ENCODE measurements at regions not wholly inside any gene's neighbourhood (a gene's known extent, or its start where the extent isn't known, plus 50 kb on each side); places are given as distances from the start of the nearest gene placed in this dataset.

DNA sequence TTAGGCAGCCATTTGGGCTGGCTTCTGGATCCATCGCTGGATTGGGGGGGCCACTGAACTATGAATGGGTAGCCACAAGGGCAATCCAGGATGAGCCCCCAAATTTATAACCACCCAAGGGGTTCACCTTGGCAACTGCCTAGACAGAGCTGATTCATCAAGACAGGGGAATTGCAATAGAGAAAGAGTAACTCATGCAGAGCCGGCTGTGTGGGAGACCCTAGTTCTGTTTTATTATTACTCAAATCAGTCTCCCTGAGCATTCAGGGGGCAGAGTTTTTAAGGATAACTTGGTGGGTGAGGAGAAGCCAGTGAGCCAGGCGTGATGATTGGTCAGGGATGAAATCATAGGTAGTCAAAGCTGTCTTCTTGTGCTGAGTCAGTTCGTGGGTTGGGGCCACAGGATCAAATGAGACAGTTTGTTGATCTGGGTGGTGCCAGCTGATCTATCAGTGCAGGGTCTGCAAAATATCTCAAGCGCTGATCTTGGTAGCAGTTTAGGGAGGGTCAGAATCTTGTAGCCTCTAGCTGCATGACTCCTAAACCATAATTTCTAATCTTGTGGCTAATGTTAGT lies 57.9 kb downstream of the DNAJB9 start:
- TF ChIP-seq Cebpa-rat (IDR thresholded peaks at IDR 0.05) = no peak
- peaks cover 0 to 7% (median 0%) of the 10 kb centered on the region in 10 experiments; a peak in 1 of 20 replicates for H3K4me1 ChIP-seq

DNA sequence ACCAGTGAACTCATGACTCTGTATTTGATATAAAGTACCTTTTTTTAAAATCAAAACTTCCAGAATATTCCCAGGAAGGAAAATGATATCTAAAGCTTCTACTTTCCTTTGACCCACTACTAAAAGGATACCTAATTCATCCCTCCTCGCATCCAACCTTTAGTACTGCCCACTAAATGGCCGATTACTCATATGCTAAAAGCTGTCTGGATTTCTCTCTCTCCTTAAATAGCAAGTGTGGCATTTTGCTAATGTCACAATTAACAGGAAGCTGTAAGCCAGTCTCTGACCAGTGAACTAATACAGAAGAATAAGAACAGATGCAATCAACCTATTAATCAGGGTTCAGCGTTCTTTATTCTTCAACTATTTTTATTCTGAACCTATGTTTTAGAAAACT lies 59.0 kb downstream of the DNAJB9 start:
- Histone ChIP-seq H3K36me3 (no peaks in the 10 kb centered on the region), H3K4me2 (no peak overlapping the region), H3K27me3 (no peaks in the 10 kb centered on the region), H3K9ac (no peak overlapping the region), H3K9me3 (replicated peaks in 1 of 11) (peaks cover 0 to 6% (median 0%) of the 10 kb centered on the region in 11 experiments; a peak in 3 of 22 replicates), H3K4me3 (no peak overlapping the region), H4K20me1 (no peaks in the 10 kb centered on the region), H3K4me1 (peaks cover 0 to 7% (median 0%) of the 10 kb centered on the region in 10 experiments; a peak in 1 of 20 replicates), H3K27ac (no peak overlapping the region)
- no peak for TF ChIP-seq Cebpa-rat (IDR thresholded peaks at IDR 0.05)

More for the DNA sequence above, 57.9 kb downstream of the DNAJB9 start:
- no peak overlapping the region for H3K9ac ChIP-seq
- peaks cover 0 to 6% (median 0%) of the 10 kb centered on the region in 11 experiments; a peak in 3 of 22 replicates for H3K9me3 ChIP-seq (replicated peaks in 1 of 11)
- H3K4me3 ChIP-seq = no peak overlapping the region
- no peaks in the 10 kb centered on the region for H3K27me3 ChIP-seq
- no peak overlapping the region for H3K27ac ChIP-seq
- no peaks in the 10 kb centered on the region for H4K20me1 ChIP-seq
- H3K4me2 ChIP-seq = no peak overlapping the region
- no peaks in the 10 kb centered on the region for H3K36me3 ChIP-seq

DNA sequence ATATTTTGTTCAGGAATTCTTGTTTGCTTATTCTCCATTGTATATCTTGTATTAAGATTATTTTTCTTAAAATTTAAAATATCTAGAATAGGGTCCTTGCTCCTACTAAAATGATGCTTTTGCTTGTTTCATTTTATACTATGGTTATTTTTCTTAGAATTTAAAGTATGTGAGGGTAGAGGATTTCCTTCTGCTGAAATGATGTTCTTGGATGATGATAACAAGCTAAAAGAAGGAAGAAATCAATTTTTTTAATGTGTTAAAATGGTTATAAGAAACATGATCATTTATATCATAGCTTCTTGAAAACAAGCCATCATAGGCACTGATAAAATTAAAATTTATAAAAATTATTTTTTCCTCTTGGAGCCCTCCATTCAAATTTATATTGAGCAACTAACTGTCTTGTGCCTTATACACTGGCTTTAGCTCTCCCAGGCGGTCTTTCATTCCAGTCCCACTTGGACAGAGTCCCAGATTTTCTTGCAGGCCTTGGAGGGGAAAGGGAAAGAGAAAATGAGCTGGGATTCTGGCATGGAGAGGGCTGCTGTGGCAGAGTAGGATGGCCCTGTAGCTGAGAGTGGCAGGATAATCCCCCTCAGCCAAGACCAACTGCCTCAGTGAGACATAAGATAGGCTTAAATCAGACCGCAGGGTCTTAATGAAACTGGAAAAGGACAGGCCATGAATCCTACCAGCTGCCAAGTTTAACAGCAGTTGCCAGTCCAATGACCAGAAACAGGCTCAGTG lies 60.2 kb downstream of the DNAJB9 start:
- Histone ChIP-seq H3K27me3 (no peaks in the 10 kb centered on the region), H3K27ac (no peak overlapping the region), H3K36me3 (no peaks in the 10 kb centered on the region), H3K9ac (no peak overlapping the region), H4K20me1 (no peaks in the 10 kb centered on the region), H3K9me3 (replicated peaks in 1 of 11) (peaks cover 0 to 6% (median 0%) of the 10 kb centered on the region in 11 experiments; a peak in 3 of 22 replicates), H3K4me1 (peaks cover 0 to 7% (median 0%) of the 10 kb centered on the region in 10 experiments; a peak in 1 of 20 replicates), H3K4me3 (no peak overlapping the region), H3K4me2 (no peak overlapping the region)
- no peak for TF ChIP-seq Cebpa-rat (IDR thresholded peaks at IDR 0.05)

- Histone ChIP-seq H3K9me3 (replicated peaks in 1 of 11) (peaks cover 0 to 3% (median 0%) of the 10 kb centered on the region in 11 experiments; a peak in 1 of 22 replicates), H3K4me2 (no peak overlapping the region), H3K27ac (no peak overlapping the region), H3K36me3 (no peaks in the 10 kb centered on the region), H3K4me1 (peaks cover 0 to 7% (median 0%) of the 10 kb centered on the region in 10 experiments; a peak in 1 of 20 replicates), H3K9ac (no peak overlapping the region), H3K4me3 (no peak overlapping the region), H4K20me1 (no peaks in the 10 kb centered on the region), H3K27me3 (no peaks in the 10 kb centered on the region)
- no peak for TF ChIP-seq Cebpa-rat (IDR thresholded peaks at IDR 0.05)
These were observed 64.4 kb downstream of the DNAJB9 start for GRCh38 chr7:108634036-108634435.

DNA sequence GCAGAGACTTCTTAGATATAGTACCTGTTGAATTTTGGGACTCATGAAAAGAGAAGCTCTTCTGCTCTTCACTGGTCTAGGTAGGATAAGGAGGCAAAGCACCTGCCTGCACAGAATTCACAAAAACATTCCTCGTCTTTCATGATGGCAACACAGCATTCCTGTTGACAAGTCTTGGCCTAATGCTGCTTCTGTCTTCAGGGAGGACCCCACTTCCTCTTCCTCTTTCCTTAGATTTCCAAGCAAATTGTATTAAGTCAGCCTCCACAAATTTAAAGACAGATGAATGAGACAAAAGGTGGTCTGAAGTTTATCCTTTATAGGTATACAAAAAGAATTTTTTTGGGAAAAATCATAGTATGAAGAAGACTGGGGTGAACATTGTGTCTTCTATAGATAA lies 64.9 kb downstream of the DNAJB9 start:
- Histone ChIP-seq H3K9ac (no peak overlapping the region), H3K4me1 (peaks cover 0 to 7% (median 0%) of the 10 kb centered on the region in 10 experiments; a peak in 1 of 20 replicates), H3K36me3 (no peaks in the 10 kb centered on the region), H4K20me1 (no peaks in the 10 kb centered on the region), H3K4me2 (0 out of 22 replicates have a peak overlapping the region, but pooled peaks of 1 of the 11 experiments have one; percentile 17), H3K9me3 (replicated peaks in 1 of 11) (peaks cover 0 to 3% (median 0%) of the 10 kb centered on the region in 11 experiments; a peak in 1 of 22 replicates), H3K27ac (no peak overlapping the region), H3K4me3 (no peak overlapping the region), H3K27me3 (no peaks in the 10 kb centered on the region)
- TF ChIP-seq Cebpa-rat (IDR thresholded peaks at IDR 0.05) = no peak

DNA sequence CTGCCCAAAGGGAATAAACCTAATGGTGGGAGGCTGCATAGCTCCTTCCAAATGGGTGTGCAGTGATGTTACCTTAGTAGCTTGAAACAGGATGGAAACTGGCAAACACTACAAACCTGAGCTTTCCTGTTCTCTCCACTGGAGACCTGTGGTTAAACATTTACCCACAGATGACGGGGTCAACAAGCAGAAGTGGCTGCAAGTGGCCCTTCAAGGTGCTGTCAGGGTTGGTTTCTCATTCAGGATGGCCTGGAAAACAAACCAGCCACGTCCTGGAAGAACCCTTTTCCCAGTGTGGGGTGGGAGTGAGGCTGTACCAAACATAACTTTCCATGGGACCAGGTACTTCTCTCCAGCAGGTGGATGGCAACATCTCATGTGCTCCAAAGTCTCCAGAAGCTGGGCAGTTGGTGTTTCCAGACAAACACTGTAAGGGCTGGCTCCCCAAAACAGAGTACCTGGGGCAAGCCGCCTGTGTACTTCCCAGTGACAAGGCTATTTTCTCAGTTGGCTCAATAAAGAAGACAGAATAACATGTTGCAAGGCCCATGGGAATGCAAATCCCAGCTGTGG lies 67.5 kb downstream of the DNAJB9 start:
- Histone ChIP-seq H3K27ac (no peak overlapping the region), H3K4me1 (0 out of 20 replicates have a peak, but pooled peaks cover 0 to 5% (median 0%) of the 10 kb centered on the region in 10 experiments), H3K9ac (no peak overlapping the region), H3K4me2 (no peak overlapping the region), H3K36me3 (no peaks in the 10 kb centered on the region), H4K20me1 (no peaks in the 10 kb centered on the region), H3K9me3 (replicated peaks in 1 of 11) (peaks cover 0 to 3% (median 0%) of the 10 kb centered on the region in 11 experiments; a peak in 1 of 22 replicates), H3K4me3 (no peak overlapping the region), H3K27me3 (no peaks in the 10 kb centered on the region)
- TF ChIP-seq Cebpa-rat (IDR thresholded peaks at IDR 0.05) = no peak

- TF ChIP-seq Cebpa-rat (IDR thresholded peaks at IDR 0.05) = no peak
- H3K4me3 ChIP-seq = no peak overlapping the region
- H3K27ac ChIP-seq = no peak overlapping the region
- no peaks in the 10 kb centered on the region for H3K4me1 ChIP-seq
- no peaks in the 10 kb centered on the region for H4K20me1 ChIP-seq
- no peak overlapping the region for H3K9ac ChIP-seq
- H3K9me3 ChIP-seq (replicated peaks in 1 of 11) = peaks cover 0 to 10% (median 6%) of the 10 kb centered on the region in 11 experiments; a peak in 3 of 22 replicates
- H3K36me3 ChIP-seq = no peaks in the 10 kb centered on the region
- H3K27me3 ChIP-seq = no peaks in the 10 kb centered on the region
- no peak overlapping the region for H3K4me2 ChIP-seq
These were observed 72.5 kb downstream of the DNAJB9 start for GRCh38 chr7:108642126-108642525.

GRCh38 chr7:108643136-108643535 lies 73.5 kb downstream of the DNAJB9 start:
- Histone ChIP-seq H3K9me3 (replicated peaks in 1 of 11) (peaks cover 0 to 10% (median 6%) of the 10 kb centered on the region in 11 experiments; a peak in 3 of 22 replicates), H4K20me1 (no peaks in the 10 kb centered on the region), H3K4me3 (no peak overlapping the region), H3K4me2 (no peak overlapping the region), H3K27me3 (no peaks in the 10 kb centered on the region), H3K9ac (no peak overlapping the region), H3K36me3 (no peaks in the 10 kb centered on the region), H3K27ac (no peak overlapping the region), H3K4me1 (no peaks in the 10 kb centered on the region)
- TF ChIP-seq Cebpa-rat (IDR thresholded peaks at IDR 0.05) = no peak

DNA sequence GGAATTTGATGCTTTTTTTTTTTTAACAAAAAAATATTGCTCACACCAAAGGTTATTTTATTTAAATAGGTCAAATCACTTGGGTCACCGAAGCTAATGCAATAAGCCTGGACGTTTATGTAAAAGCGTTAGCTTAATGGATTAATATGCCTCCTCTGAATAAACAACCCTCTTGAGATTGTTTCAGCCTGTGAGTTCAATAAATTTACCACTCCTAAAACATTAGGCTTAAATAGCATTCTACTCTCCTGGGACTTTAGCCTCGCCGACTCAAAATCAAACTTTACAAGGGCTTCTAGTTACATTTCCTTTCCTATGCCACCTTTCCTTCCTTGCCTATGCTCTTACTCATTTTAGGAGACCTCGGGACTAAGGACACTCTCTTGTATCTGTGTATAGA lies 79.3 kb downstream of the DNAJB9 start:
- Histone ChIP-seq H3K4me1 (no peaks in the 10 kb centered on the region), H4K20me1 (no peaks in the 10 kb centered on the region), H3K36me3 (no peaks in the 10 kb centered on the region), H3K4me2 (0 out of 22 replicates have a peak overlapping the region, but pooled peaks of 1 of the 11 experiments have one; percentile 3), H3K9me3 (replicated peaks in 1 of 11) (peaks cover 0 to 10% (median 6%) of the 10 kb centered on the region in 11 experiments; a peak in 3 of 22 replicates), H3K27ac (no peak overlapping the region), H3K9ac (no peak overlapping the region), H3K27me3 (no peaks in the 10 kb centered on the region), H3K4me3 (no peak overlapping the region)
- no peak for TF ChIP-seq Cebpa-rat (IDR thresholded peaks at IDR 0.05)
